ENCODE measurements at regions not wholly inside any gene's neighbourhood (a gene's known extent, or its start where the extent isn't known, plus 50 kb on each side); places are given as distances from the start of the nearest gene placed in this dataset.

- TF ChIP-seq EZH2 (IDR thresholded peaks at IDR 0.05; ENCODE audit: insufficient read depth, poor library complexity, severe bottlenecking) (no peak), EZH2phosphoT487 (IDR thresholded peaks at IDR 0.05; ENCODE audit: insufficient read depth, low read depth) (no peak)
These were observed 459.0 kb upstream of the STEAP1 start for GRCh38 chr7:89695241-89695640.

Measured in GM23248 (cell line).